Muscle layer of colon (tissue), 2 donors: ENCODE measurements at regions not wholly inside any gene's neighbourhood (a gene's known extent, or its start where the extent isn't known, plus 50 kb on each side); places are given as distances from the start of the nearest gene placed in this dataset.
"Not testable (repeated sequence)": the region's sequence is repeated elsewhere in the genome, so short reads cannot be mapped to it uniquely, and the experiment has no call there.

Experiments
- H3K27ac ChIP-seq: one replicate; pipeline ENCODE4 v1.7.0; 2013; ENCODE audit warnings: low read depth, mild to moderate bottlenecking, low read length, moderate library complexity
- H3K27me3 ChIP-seq, 2 donors: one replicate each; pipeline ENCODE4 v1.7.0; 2013; ENCODE audit warnings: low read length in 2 of 2, mild to moderate bottlenecking in 2 of 2; ENCODE audit not compliant: insufficient read depth in 2 of 2, control insufficient read depth in 1 of 2
- H3K36me3 ChIP-seq: one replicate; pipeline ENCODE4 v1.7.0; 2013; ENCODE audit warnings: mild to moderate bottlenecking, low read length; ENCODE audit not compliant: insufficient read depth
- H3K4me1 ChIP-seq: one replicate; pipeline ENCODE4 v1.7.0; 2013; ENCODE audit warnings: mild to moderate bottlenecking, low read length; ENCODE audit not compliant: insufficient read depth
- H3K4me3 ChIP-seq, 2 donors: one replicate each; pipeline ENCODE4 v1.7.0; 2013; ENCODE audit warnings: low read length in 2 of 2, low read depth in 1 of 2, mild to moderate bottlenecking in 1 of 2, moderate library complexity in 1 of 2
- H3K9ac ChIP-seq: one replicate; pipeline ENCODE4 v1.7.0; 2013; ENCODE audit warnings: low read length
- H3K9me3 ChIP-seq: one replicate; pipeline ENCODE4 v1.7.0; 2013; ENCODE audit warnings: mild to moderate bottlenecking, low read length
- donor health status: abdominal sarcoma.
- donor health status: Adenocarcinoma of cecum.

DNA sequence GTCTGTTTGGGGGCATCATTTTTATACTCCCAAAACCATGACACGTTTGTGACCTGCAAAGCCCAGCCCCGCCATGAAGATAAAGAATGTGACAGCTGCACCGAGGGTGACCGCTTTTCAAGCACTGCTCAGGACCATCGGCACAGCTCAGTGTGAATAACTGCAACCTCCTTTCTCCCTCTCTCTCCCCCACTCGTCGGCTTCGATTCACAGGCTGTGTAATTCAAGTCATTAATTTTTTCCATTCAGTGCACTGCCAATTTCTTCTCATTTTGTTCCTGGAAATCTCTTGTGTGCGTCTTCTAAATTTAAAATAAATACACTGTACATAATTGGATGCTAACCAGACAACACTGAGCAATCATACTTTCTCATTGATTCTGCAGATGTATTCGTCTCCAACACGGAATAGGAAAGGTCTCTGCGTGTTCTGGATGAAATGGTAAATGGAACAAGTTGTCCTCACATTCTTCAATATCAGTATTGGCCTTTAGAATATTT, 260.8 kb downstream of the TTC8 start:
- Histone ChIP-seq H3K4me3 (no peak overlapping the region), H3K27ac (no peak overlapping the region), H3K9ac (no peak overlapping the region), H3K36me3 (no peaks in the 10 kb centered on the region), H3K4me1 (no peaks in the 10 kb centered on the region), H3K9me3 (no peaks in the 10 kb centered on the region), H3K27me3 (no peaks in the 10 kb centered on the region)

GRCh38 chr14:89085737-89086382, 261.4 kb downstream of the TTC8 start:
- Histone ChIP-seq H3K4me3 (no peak overlapping the region), H3K27me3 (no peaks in the 10 kb centered on the region), H3K9me3 (no peaks in the 10 kb centered on the region), H3K36me3 (no peaks in the 10 kb centered on the region), H3K4me1 (no peaks in the 10 kb centered on the region), H3K27ac (no peak overlapping the region), H3K9ac (no peak overlapping the region)

DNA sequence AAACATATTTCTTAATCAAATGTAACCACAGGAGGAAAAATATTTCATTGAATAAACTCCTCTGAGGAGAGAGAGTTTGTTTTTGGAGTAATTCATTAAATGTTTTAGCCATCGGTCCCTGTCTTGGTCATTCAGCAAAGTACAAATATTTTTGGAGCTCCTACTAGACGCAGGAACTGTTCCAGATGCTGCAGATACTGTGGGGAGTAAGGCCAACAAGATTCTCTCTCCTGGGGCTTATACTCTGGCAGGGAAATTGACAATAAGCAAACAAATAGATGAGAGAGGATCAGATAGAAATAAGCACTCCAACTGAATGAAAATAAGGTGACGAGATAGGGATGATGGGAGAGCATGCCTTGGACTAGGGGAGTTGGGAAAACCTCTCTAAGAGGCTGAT, 264.1 kb downstream of the TTC8 start:
- H3K4me3 ChIP-seq = no peak overlapping the region
- no peaks in the 10 kb centered on the region for H3K9me3 ChIP-seq
- no peaks in the 10 kb centered on the region for H3K36me3 ChIP-seq
- no peak overlapping the region for H3K27ac ChIP-seq
- no peak overlapping the region for H3K9ac ChIP-seq
- H3K27me3 ChIP-seq = no peaks in the 10 kb centered on the region
- no peaks in the 10 kb centered on the region for H3K4me1 ChIP-seq

GRCh38 chr14:89089330-89089729, 264.9 kb downstream of the TTC8 start:
- H3K9me3 ChIP-seq = no peaks in the 10 kb centered on the region
- H3K9ac ChIP-seq = no peak overlapping the region
- no peak overlapping the region for H3K4me3 ChIP-seq
- H3K36me3 ChIP-seq = no peaks in the 10 kb centered on the region
- no peak overlapping the region for H3K27ac ChIP-seq
- H3K27me3 ChIP-seq = no peaks in the 10 kb centered on the region
- H3K4me1 ChIP-seq = no peaks in the 10 kb centered on the region

DNA sequence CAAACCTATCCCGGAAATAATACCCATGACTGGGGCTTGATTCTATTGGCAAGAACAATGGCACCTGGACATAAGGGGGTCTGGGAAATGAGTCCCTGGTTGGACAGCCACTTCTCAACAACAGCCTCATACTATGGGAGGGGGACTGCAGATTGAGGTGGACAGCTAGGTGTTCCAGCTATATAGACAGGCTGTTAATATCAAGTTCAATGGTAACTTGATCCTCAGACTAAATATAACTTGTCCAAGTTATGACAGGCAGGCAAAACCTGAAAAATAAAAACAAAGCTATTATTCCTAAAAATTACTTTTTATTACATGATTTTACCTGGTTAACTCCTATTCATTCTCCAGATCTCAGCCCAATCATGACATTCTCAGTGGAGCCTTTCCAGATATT, 267.3 kb downstream of the TTC8 start:
- Histone ChIP-seq H3K9me3 (no peaks in the 10 kb centered on the region), H3K27ac (no peak overlapping the region), H3K9ac (no peak overlapping the region), H3K4me3 (no peak overlapping the region), H3K27me3 (no peaks in the 10 kb centered on the region), H3K4me1 (no peaks in the 10 kb centered on the region), H3K36me3 (no peaks in the 10 kb centered on the region)

DNA sequence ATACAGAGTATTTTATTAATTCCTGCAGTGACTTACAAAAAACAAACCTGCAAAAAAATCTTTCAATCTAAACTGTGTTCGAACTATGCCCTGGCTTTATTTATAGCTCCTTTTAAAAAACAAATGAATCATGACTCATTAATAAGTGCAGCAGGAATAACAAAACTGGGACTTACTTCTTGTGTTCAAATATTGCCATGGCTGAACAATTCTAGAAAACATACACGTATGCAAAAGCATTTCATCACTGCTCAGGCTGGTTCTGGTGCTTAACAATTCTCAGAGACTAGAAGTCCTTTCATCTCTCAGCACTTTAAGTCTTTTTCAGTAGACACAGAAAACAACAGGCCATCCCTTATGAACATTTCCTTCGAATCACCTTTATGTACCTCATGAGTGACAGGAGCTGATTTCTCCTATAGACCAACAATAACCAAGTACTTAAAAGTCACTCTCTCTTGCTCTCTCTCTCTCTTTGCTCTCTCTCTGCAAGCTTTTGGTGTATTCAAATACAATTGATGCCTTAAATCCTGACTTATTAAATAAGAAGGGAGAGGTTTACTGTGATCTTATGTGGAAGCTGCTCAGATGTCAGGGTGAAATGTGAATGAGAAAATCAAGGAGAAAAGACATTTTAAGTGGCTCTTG, 268.8 kb downstream of the TTC8 start:
- no peaks in the 10 kb centered on the region for H3K36me3 ChIP-seq
- no peak overlapping the region for H3K4me3 ChIP-seq
- H3K9ac ChIP-seq = no peak overlapping the region
- no peaks in the 10 kb centered on the region for H3K27me3 ChIP-seq
- no peaks in the 10 kb centered on the region for H3K9me3 ChIP-seq
- no peaks in the 10 kb centered on the region for H3K4me1 ChIP-seq
- no peak overlapping the region for H3K27ac ChIP-seq

DNA sequence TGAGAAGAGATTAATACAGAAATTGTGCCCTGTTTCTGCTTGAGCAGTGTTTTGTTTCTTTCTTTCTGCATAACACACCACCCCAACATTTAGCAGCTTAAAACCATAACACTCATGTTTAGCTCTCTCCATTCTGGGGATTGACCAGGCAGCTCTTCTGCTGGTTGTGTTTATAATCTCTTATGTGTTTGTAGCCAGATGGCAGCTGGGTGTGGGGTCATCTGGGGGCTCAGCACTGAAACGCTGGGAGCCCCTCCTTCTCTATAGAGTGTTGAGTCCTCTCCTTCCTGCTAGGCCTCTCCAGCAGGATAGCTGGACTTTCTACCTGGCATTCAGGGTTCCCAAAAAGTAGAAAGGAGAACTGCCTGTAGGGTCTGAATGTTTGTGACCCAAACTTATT, 270.6 kb downstream of the TTC8 start:
- Histone ChIP-seq H3K9me3 (no peaks in the 10 kb centered on the region), H3K27me3 (no peaks in the 10 kb centered on the region), H3K4me3 (no peak overlapping the region), H3K4me1 (no peaks in the 10 kb centered on the region), H3K36me3 (no peaks in the 10 kb centered on the region), H3K9ac (no peak overlapping the region), H3K27ac (no peak overlapping the region)

DNA sequence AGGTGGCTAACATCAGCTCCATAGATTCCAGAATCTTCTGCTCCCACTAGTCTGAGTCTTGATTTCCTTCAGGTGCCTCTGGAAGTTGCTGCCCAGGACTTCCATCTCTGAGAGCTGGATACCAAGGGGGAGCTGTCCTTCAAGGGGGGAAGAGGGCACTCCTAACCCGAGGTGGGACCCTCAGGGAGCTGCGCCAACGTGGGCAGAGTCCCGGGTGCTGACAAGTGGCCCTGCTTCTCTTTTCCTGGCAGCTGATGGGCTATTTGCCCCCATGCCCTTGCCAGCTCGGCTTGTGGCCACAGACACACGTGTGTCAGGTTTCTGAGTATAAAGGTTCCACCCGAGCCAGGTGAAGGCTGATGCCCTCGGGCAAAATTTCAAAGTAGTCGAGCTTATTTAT, 272.5 kb downstream of the TTC8 start:
- Histone ChIP-seq H3K36me3 (no peaks in the 10 kb centered on the region), H3K9ac (no peak overlapping the region), H3K27me3 (no peaks in the 10 kb centered on the region), H3K9me3 (no peaks in the 10 kb centered on the region), H3K27ac (no peak overlapping the region), H3K4me1 (no peaks in the 10 kb centered on the region), H3K4me3 (no peak overlapping the region)

DNA sequence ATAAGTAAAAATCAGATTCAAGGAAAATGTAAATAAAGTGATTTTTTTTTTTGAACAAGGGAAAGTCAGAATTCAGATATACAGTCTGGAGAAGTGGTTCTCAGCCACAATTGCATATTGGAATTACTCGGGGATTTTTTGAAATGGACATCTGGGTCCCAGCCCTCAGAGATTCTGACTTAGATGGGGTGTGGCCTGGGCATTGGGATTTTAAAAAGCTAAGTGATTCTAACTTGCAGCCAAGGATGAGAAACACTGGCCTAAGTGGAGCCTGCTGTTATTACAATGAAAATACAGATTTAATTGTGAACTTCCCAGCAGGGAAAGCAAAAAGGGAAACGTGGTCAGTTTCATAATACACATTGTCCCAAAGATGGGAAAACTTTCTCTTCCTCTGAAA, 273.8 kb downstream of the TTC8 start:
- H3K36me3 ChIP-seq = no peaks in the 10 kb centered on the region
- H3K9ac ChIP-seq = no peak overlapping the region
- H3K27me3 ChIP-seq = no peaks in the 10 kb centered on the region
- no peaks in the 10 kb centered on the region for H3K9me3 ChIP-seq
- H3K4me3 ChIP-seq = no peak overlapping the region
- no peak overlapping the region for H3K27ac ChIP-seq
- H3K4me1 ChIP-seq = no peaks in the 10 kb centered on the region

DNA sequence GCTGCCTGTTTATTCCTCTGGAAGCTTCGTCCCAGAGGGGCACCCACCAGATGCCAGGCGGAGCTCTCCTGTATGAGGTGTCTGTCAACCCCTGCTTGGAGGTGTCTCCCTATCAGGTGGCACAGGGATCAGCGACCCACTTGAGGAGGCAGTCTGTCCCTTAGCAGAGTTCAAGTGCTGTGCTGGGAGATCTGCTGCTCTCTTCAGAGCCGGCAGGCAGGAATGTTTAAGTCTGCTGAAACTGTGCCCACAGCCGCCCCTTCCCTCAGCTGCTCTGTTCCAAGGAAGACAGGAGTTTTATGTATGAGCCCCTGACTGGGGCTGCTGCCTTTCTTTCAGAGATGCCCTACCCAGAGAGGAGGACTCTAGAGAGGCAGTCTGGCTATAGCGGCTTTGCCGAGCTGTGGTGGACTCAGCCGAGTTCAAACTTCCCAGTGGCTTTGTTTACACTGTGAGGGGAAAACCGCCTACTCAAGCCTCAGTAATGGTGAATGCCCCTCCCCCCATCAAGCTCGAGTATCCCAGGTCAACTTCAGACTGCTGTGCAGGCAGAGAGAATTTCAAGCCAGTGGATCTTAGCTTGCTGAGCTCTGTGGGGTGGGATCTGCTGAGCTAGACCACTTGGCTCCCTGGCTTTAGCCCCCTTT, 279.8 kb downstream of the TTC8 start:
- not testable (repeated sequence) for H3K4me1 ChIP-seq, H3K9me3 ChIP-seq, H3K4me3 ChIP-seq, H3K36me3 ChIP-seq, H3K27ac ChIP-seq, H3K9ac ChIP-seq, H3K27me3 ChIP-seq

- H3K27me3 ChIP-seq, H3K36me3 ChIP-seq, H3K9me3 ChIP-seq, H3K27ac ChIP-seq, H3K4me3 ChIP-seq, H3K4me1 ChIP-seq, H3K9ac ChIP-seq: not testable (repeated sequence)
Measured at GRCh38 chr14:89104861-89105260, 280.4 kb downstream of the TTC8 start.
